A673 (cell line): ENCODE measurements at regions not wholly inside any gene's neighbourhood (a gene's known extent, or its start where the extent isn't known, plus 50 kb on each side); places are given as distances from the start of the nearest gene placed in this dataset.
"Not testable (repeated sequence)": the region's sequence is repeated elsewhere in the genome, so short reads cannot be mapped to it uniquely, and the experiment has no call there.

Experiments used
- CTCF ChIP-seq: fragments of 300-800, 200-600 bp; sonication (generic); conservative IDR thresholded peaks from 2 replicates; pipeline ENCODE4 v1.5.1; 2017; ENCODE audit warnings: low read depth, mild to moderate bottlenecking, antibody characterized with exemption, low read length, moderate library complexity, mixed read lengths
- EZH2 ChIP-seq: fragments of 200-600 bp; sonication (generic); IDR thresholded peaks from 2 replicates; pipeline ENCODE4 v1.6.1; 2017; ENCODE audit warnings: borderline replicate concordance, low read depth, mild to moderate bottlenecking, mixed read lengths, antibody characterized with exemption, low read length; ENCODE audit not compliant: poor library complexity, severe bottlenecking

- TF ChIP-seq CTCF, EZH2: not testable (repeated sequence)
Measured at GRCh38 chr19:40938007-40938406, 53.1 kb upstream of the CYP2B6 start.
